Glomerular visceral epithelial cell (primary cell): ENCODE measurements at regions not wholly inside any gene's neighbourhood (a gene's known extent, or its start where the extent isn't known, plus 50 kb on each side); places are given as distances from the start of the nearest gene placed in this dataset.

Source experiments
- DNase-seq: peaks from one replicate; pipeline ENCODE4 v3.0.0-alpha.2; 2016; ENCODE audit errors: extremely low spot score

DNA sequence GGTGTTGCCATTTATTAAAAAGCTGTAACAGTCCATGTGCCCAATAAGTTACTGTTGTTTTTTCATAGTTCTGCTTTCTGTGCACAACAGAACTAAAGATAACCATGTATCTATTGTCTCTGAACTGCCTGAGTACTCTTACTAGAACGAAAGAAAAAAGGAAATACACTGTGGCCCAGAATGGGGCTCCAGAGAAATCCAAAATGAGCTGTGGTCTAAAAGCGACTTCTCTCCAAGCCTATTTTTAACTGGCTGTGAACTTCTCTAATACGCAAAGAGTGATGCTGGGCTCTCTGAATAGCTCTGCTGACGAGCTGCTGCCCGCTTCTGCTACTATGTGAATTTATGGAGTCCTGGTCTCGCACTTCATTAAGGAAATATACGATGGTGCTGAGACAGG lies 56.2 kb upstream of the LPP start:
- no peak for DNase-seq

DNA sequence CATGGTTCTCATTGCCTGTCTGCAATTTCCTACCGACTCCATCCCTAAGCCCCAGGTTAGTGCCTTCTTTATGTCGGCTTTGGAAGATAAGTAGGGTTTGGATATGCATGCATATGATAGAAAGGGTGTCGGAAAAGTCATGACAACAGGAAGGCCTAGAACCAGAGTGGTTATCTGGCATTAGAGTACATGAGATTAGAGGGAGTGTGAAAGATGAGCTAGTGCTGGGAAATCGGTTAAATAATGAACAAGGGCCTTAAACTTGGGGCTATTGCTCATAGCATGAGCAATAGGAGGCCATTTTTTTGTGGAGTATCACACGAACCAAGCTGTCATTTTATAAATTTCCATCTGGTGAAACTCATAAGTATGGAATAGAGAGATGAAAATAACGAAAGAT lies 54.0 kb upstream of the LPP start:
- DNase-seq: no peak

DNA sequence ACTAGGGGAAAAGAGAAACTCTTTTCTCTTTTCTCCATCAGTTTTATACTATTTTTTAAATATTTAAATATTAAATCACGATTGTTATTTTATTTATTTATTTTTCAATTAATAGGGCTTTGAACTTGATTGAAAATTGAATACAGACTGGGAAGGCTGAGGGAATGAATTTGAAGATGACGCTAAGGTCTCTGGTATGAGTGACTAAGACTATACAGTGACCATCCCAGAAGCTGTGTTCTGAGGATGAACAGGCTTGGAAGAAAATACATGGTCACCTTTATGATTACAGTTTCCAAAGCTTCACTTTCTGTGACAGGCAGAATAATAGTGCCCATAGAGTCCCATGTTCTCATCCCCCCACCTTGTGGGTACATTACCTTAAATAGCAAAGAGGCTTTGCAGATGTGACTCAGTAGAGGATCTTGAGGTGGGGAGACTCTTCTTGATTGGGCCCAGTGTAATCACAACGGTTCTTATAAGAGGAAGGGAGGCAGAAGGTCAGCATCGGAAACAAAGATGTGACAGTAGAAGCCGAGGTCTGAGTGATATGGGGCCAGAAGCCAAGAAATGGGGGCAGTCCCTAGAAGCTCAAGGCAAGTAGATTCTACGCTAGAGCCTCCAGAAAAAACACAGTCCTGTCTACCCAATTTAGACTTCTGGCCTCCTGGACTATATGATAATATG lies 51.0 kb upstream of the LPP start:
- DNase-seq: no peak

DNA sequence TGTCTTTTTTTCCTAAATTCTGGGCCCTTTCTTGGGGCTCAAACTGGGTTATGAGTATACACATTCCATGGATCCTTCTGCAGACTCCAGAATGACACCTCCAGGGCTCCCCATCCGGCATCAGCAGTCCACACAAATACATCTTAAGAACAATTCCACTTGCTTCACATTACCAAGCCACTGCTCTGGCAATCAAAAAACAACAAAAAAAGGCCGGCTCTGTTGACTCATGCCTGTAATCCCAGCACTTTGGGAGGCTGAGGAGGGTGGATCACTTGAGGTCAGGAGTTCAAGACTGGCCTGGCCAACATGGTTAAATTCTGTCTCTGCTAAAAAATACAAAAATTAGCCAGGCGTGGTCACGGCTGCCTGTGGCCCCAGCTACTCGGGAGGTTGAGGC lies 49.9 kb upstream of the LPP start:
- no peak for DNase-seq
